NOMO-1 (cell line): ENCODE measurements at regions not wholly inside any gene's neighbourhood (a gene's known extent, or its start where the extent isn't known, plus 50 kb on each side); places are given as distances from the start of the nearest gene placed in this dataset.

Source experiments
- DNase-seq, 2 experiments: peaks; one replicate each; lab custom pipeline; 2025; ENCODE audit not compliant: unreplicated experiment in 2 of 2; lab: John Stamatoyannopoulos, UW

- no peak for DNase-seq
These were observed 194.6 kb upstream of the CARD18 start for GRCh38 chr11:105334025-105334714.

GRCh38 chr11:105333153-105333552 lies 193.6 kb upstream of the CARD18 start:
- DNase-seq: no peak

GRCh38 chr11:105332171-105332570 lies 192.6 kb upstream of the CARD18 start:
- no peak for DNase-seq

GRCh38 chr11:105328061-105328460 lies 188.5 kb upstream of the CARD18 start:
- DNase-seq: no peak

- DNase-seq: no peak
These were observed 184.6 kb upstream of the CARD18 start for GRCh38 chr11:105324156-105324555.

- DNase-seq: no peak
These were observed 182.1 kb upstream of the CARD18 start for GRCh38 chr11:105321696-105322095.

GRCh38 chr11:105315287-105315686 lies 175.7 kb upstream of the CARD18 start:
- no peak for DNase-seq

- no peak for DNase-seq
These were observed 172.7 kb upstream of the CARD18 start for GRCh38 chr11:105312266-105312665.

DNA sequence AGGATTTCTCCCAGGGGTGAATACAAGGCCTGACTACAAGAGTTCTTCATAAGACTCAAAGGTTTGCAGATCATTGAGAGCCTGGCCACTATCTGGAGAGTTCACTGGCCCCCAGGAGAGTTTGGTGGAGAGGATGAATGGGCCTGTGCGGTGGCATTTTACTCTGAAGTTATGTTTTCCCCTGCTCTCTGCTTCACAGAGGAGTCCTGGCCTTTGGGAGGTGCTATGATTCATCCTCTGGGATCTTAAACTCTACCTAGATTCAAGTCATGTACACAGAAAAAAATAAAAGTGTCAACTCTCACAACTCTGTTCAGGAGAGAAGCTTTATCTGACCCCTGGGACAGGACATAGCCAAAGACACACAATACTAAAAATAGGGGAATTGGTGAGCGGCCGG lies 159.1 kb upstream of the CARD18 start:
- DNase-seq: no peak

GRCh38 chr11:105298174-105298573 lies 158.6 kb upstream of the CARD18 start:
- no peak for DNase-seq

GRCh38 chr11:105297463-105297862 lies 157.9 kb upstream of the CARD18 start:
- no peak for DNase-seq

- DNase-seq: no peak
These were observed 157.2 kb upstream of the CARD18 start for GRCh38 chr11:105296806-105297205.

- no peak for DNase-seq
These were observed 156.8 kb upstream of the CARD18 start for GRCh38 chr11:105296386-105296785.

GRCh38 chr11:105282658-105283057 lies 143.1 kb upstream of the CARD18 start:
- DNase-seq: no peak

DNA sequence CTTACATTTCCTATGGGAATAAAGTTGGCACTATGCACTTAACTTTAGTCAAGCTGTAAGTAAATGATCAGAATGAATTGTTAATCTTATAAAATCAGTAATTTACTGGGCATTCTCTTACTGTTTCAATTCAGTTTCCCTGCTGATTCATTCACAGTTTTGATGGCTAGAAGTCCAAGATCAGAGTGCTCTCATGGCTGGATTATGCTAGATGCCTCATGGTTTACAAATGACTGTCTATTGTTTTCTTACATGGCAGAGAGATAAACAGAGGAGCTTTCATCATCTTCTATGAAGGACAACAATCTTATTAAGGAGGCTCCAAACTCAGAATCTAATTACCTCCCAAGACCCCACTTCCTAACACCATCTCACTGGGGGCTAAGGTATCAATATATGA lies 135.1 kb upstream of the CARD18 start:
- DNase-seq: no peak

DNA sequence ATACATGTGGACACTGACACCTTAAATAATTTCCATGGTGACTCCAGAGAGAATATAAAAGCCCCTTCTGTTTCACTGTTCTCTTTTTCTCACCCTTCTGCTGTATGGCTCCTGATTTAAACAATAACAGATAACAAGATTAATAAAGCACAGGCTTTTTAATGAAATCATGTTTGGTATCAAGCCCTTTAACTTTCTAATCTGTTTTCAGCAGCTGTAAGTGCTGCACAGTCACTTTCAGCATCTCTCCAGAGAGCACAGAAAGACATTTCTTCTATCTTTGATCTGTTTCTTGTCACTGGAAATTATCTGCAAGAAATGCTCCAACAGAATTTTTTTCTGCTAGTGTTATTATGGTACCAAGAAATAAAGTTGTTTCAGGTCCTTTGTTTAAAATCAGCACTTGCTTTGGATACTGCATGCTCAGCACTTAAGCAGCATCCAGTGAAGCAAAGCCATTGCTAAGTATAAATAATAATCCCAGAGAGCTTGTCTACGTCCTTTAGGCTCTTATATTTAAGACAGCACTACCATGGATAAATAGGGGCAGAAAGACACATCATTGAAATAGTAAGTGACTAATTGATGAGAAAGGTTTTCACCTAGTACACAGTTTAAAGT lies 134.2 kb upstream of the CARD18 start:
- no peak for DNase-seq

- DNase-seq: no peak
These were observed 130.3 kb upstream of the CARD18 start for GRCh38 chr11:105269862-105270261.

GRCh38 chr11:105268404-105269062 lies 129.0 kb upstream of the CARD18 start:
- DNase-seq: no peak

DNA sequence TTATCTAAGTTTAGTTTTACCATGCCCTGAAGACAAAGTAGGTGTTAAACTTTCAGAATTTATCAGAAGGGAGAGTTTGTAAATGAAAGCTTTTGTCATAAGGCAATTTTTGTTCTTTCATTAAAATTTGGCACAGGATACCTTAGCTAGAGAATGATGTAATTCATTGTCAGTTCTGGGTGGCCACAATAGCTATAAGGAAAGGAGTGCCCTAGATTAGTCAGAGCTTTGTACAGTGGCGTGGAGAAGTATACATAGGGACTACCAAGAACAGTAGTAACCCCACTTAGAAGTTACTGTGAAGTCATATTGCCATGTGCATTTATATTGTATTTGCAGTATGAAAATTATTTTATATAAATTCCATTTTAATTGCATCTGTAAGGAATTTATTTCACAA lies 126.3 kb upstream of the CARD18 start:
- no peak for DNase-seq

- no peak for DNase-seq
These were observed 121.4 kb upstream of the CARD18 start for GRCh38 chr11:105260976-105261375.

DNA sequence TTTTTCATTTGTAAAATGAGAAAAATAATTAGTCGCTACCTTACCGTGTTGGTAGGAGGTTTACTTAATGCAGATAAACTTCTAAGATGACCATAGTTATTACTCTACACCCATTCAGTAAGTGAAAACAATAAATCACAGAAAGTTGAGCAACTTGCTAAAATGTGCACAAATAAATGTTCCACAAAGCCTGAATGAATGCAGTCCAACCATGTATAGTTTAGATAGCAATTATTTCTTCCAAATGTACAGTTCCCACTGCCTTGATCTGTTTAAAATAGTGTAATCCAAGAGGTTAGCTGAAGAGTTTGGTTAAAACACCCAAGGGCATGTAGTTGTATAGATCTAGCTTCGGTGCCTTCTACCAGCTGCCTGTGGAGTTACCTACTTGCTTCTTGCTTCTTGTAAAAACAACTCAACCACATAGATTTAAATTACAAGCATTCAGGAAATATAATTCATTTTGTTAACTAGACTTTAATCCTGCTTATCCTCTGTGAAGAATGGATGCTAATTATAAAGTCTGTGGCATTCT lies 106.3 kb upstream of the CARD18 start:
- DNase-seq: no peak
